ENCODE measurements at regions not wholly inside any gene's neighbourhood (a gene's known extent, or its start where the extent isn't known, plus 50 kb on each side); places are given as distances from the start of the nearest gene placed in this dataset.
"Not testable (repeated sequence)": the region's sequence is repeated elsewhere in the genome, so short reads cannot be mapped to it uniquely, and the experiment has no call there.

DNA sequence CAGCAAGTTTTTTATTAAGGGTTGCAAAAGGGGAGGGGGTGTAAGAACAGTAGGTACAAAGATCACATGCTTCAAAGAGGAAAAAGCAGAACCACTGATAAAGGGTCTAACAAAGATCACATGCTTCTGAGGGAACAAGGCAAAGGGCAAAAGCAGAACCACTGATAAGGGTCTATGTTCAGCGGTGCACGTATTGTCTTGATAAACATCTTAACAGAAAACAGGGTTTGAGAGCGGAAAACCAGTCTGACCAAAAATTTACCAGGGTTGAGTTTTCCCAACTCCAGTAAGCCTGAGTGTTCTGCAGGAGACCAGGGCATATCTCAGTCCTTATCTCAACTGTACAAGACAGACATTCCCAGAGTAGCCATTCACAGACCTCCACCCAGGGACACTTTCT is 96.9 kb upstream of the WDR1 start:
- TF ChIP-seq, protein P1, sequence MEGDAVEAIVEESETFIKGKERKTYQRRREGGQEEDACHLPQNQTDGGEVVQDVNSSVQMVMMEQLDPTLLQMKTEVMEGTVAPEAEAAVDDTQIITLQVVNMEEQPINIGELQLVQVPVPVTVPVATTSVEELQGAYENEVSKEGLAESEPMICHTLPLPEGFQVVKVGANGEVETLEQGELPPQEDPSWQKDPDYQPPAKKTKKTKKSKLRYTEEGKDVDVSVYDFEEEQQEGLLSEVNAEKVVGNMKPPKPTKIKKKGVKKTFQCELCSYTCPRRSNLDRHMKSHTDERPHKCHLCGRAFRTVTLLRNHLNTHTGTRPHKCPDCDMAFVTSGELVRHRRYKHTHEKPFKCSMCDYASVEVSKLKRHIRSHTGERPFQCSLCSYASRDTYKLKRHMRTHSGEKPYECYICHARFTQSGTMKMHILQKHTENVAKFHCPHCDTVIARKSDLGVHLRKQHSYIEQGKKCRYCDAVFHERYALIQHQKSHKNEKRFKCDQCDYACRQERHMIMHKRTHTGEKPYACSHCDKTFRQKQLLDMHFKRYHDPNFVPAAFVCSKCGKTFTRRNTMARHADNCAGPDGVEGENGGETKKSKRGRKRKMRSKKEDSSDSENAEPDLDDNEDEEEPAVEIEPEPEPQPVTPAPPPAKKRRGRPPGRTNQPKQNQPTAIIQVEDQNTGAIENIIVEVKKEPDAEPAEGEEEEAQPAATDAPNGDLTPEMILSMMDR (IDR thresholded peaks at IDR 0.05) = not testable (repeated sequence)
- TF ChIP-seq POLR2A, POLR2AphosphoS5, EP300 (IDR thresholded peaks at IDR 0.05): not testable (repeated sequence)
